CD14-positive monocyte (primary cell): ENCODE measurements at regions not wholly inside any gene's neighbourhood (a gene's known extent, or its start where the extent isn't known, plus 50 kb on each side); places are given as distances from the start of the nearest gene placed in this dataset.

Experiments
- DNase-seq, 3 donors: peaks; one replicate each; pipeline ENCODE4 v3.0.0-alpha.2; 2011 to 2022
- H2AFZ ChIP-seq: 2 replicates; pipeline ENCODE4 v1.6.0; 2012; ENCODE audit warnings: mild to moderate bottlenecking, low read depth, low read length, inconsistent platforms; ENCODE audit not compliant: insufficient read depth, poor library complexity, severe bottlenecking
- H3K27ac ChIP-seq, 2 donors: 1 replicate in 1 of 2; 2 replicates in 1 of 2; pipeline ENCODE4 v1.5.1; 2012 to 2013; ENCODE audit warnings: low read length in 2 of 2, control low read depth in 1 of 2, inconsistent platforms in 1 of 2, low read depth in 1 of 2, mild to moderate bottlenecking in 1 of 2
- H3K27me3 ChIP-seq, 2 donors: one replicate each; pipeline versions ENCODE4 v1.6.0 to v1.6.1; 2011 to 2013; ENCODE audit warnings: low read length in 2 of 2; ENCODE audit not compliant: control insufficient read depth in 2 of 2, insufficient read depth in 2 of 2
- H3K36me3 ChIP-seq, 2 donors: replicated peaks in 1 of 2; 1 replicate in 1 of 2; 2 replicates in 1 of 2; pipeline versions ENCODE4 v1.5.1 to v1.6.1; 2012 to 2013; ENCODE audit warnings: low read length in 2 of 2, control low read depth in 1 of 2, inconsistent platforms in 1 of 2, mild to moderate bottlenecking in 1 of 2; ENCODE audit not compliant: insufficient read depth in 2 of 2, control insufficient read depth in 1 of 2
- H3K4me1 ChIP-seq, 2 donors: 1 replicate in 1 of 2; 2 replicates in 1 of 2; pipeline versions ENCODE4 v1.5.1 to v1.6.1; 2012 to 2013; ENCODE audit warnings: low read length in 2 of 2, control low read depth in 1 of 2, inconsistent platforms in 1 of 2, mild to moderate bottlenecking in 1 of 2, moderate library complexity in 1 of 2; ENCODE audit not compliant: insufficient read depth in 2 of 2, control insufficient read depth in 1 of 2
- H3K4me2 ChIP-seq: replicated peaks from 2 replicates; pipeline ENCODE3; 2012; ENCODE audit warnings: low read length, moderate library complexity, mild to moderate bottlenecking; ENCODE audit not compliant: poor library complexity, severe bottlenecking; ENCODE audit errors: extremely low read depth
- H3K4me3 ChIP-seq, 3 experiments: fragments of 200-600 bp in 1 of 3; sonication (generic) in 1 of 3; replicated peaks in 1 of 3; 1 replicate in 2 of 3; 2 replicates in 1 of 3; pipeline ENCODE4 v1.5.1; 2011 to 2013; ENCODE audit warnings: low read length in 3 of 3, mild to moderate bottlenecking in 3 of 3, control low read depth in 2 of 3, low read depth in 2 of 3, inconsistent platforms in 1 of 3, moderate library complexity in 1 of 3
- H3K79me2 ChIP-seq: 2 replicates; pipeline ENCODE4 v1.6.0; 2012; ENCODE audit warnings: mild to moderate bottlenecking, control low read depth, inconsistent platforms, low read length, moderate library complexity; ENCODE audit not compliant: insufficient read depth
- H3K9ac ChIP-seq: 2 replicates; pipeline ENCODE4 v1.6.0; 2017; ENCODE audit warnings: low read length, mild to moderate bottlenecking; ENCODE audit not compliant: insufficient read depth, poor library complexity, severe bottlenecking
- H3K9me3 ChIP-seq, 2 donors: replicated peaks in 1 of 2; 1 replicate in 1 of 2; 2 replicates in 1 of 2; pipeline versions ENCODE4 v1.5.1 to v1.6.1; 2012 to 2013; ENCODE audit warnings: low read length in 2 of 2, control low read depth in 1 of 2; ENCODE audit not compliant: control insufficient read depth in 1 of 2, insufficient read depth in 1 of 2
- H4K20me1 ChIP-seq: 2 replicates; pipeline ENCODE4 v1.6.0; 2012; ENCODE audit warnings: mild to moderate bottlenecking, low read length, control low read depth, moderate library complexity; ENCODE audit not compliant: insufficient read depth
- H3K27ac Mint-ChIP-seq, 7 donors: one replicate each; pipeline ENCODE4 v1.8.0; 2020; ENCODE audit warnings: mild to moderate bottlenecking in 7 of 7, mixed read lengths in 7 of 7, moderate library complexity in 6 of 7, inconsistent platforms in 2 of 7
- H3K27me3 Mint-ChIP-seq, 3 donors: one replicate each; pipeline ENCODE4 v1.8.0; 2021 to 2022; ENCODE audit warnings: low read depth in 3 of 3, mild to moderate bottlenecking in 3 of 3, mixed read lengths in 3 of 3, moderate library complexity in 3 of 3, inconsistent platforms in 1 of 3
- H3K36me3 Mint-ChIP-seq, 2 donors: one replicate each; pipeline ENCODE4 v1.8.0; 2020; ENCODE audit warnings: mixed read lengths in 2 of 2, inconsistent platforms in 1 of 2, mild to moderate bottlenecking in 1 of 2
- H3K4me1 Mint-ChIP-seq: one replicate; pipeline ENCODE4 v1.8.0; 2020; ENCODE audit warnings: mild to moderate bottlenecking, mixed read lengths
- H3K4me3 Mint-ChIP-seq, 2 donors: one replicate each; pipeline ENCODE4 v1.8.0; 2020; ENCODE audit warnings: mild to moderate bottlenecking in 2 of 2, mixed read lengths in 2 of 2, moderate library complexity in 1 of 2
- H3K9me3 Mint-ChIP-seq, 7 donors: one replicate each; pipeline ENCODE4 v1.8.0; 2020 to 2022; ENCODE audit warnings: mixed read lengths in 7 of 7, mild to moderate bottlenecking in 6 of 7, moderate library complexity in 6 of 7, inconsistent platforms in 2 of 7
- WGBS: methylation state at CpG from one replicate; pipeline ENCODE4 v1.1.5; 2013; ENCODE audit warnings: missing lambda C conversion rate; ENCODE audit not compliant: insufficient coverage; 5-methylcytosine and 5-hydroxymethylcytosine counted together
- intact Hi-C, 2 donors: fragments of 100-400 bp; cut with micrococcal nuclease; formaldehyde crosslinking; loops; one replicate each; pipeline versions ENCODE4 v1.15.0 to v1.15.1; 2023
- TF ChIP-seq, protein P1 (sequence below): fragments of 200-600 bp; IDR thresholded peaks from one replicate; pipeline ENCODE4 v1.8.0; 2022; ENCODE audit warnings: antibody characterized with exemption, mild to moderate bottlenecking

DNA sequence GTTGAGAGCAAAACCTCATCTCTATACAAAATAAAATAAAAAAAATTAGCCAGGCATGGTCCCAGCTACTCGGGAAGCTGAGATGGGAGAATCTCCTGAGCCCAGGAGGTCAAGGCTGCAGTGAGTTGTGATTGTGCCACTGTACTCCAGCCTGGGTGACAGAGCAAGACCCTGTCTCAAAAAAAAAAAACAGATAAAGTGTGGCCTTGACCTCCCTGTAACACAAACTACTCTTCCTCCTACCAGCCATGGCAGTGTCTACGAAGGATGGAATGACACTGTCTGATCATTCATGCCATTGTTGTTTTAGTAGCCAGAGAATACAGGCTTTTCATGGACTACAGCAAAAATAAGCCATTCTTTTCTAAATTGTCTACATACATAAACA is 117.1 kb upstream of the IQSEC1 start:
- Histone ChIP-seq H3K9ac (no peak overlapping the region), H4K20me1 (no peaks in the 10 kb centered on the region), H2AFZ (no peak overlapping the region), H3K27ac (peak overlapping the region in 1 of 2 donors; percentile 82), H3K79me2 (no peaks in the 10 kb centered on the region), H3K36me3 (no peaks in the 10 kb centered on the region), H3K4me3 (no peak overlapping the region), H3K9me3 (peaks cover 7 to 41% of the 10 kb centered on the region in 2 donors), H3K27me3 (no peaks in the 10 kb centered on the region), H3K4me1 (peaks cover 18 to 25% of the 10 kb centered on the region in 2 donors), H3K4me2 (peak overlapping the region; percentile 30)
- peaks cover 6 to 13% (median 11%) of the 10 kb centered on the region in 3 donors for H3K27me3 Mint-ChIP-seq
- intact Hi-C loops = no loop called here
- peaks cover 39% of the 10 kb centered on the region for H3K4me1 Mint-ChIP-seq
- peak overlapping the region in 1 of 2 donors; percentile 68 for H3K4me3 Mint-ChIP-seq
- DNase-seq = no peak
- H3K9me3 Mint-ChIP-seq = peaks cover 14 to 26% (median 23%) of the 10 kb centered on the region in 7 donors
- peak overlapping the region in 6 of 7 donors; percentile 75 to 94 (median 88) for H3K27ac Mint-ChIP-seq
- TF ChIP-seq, protein P1, sequence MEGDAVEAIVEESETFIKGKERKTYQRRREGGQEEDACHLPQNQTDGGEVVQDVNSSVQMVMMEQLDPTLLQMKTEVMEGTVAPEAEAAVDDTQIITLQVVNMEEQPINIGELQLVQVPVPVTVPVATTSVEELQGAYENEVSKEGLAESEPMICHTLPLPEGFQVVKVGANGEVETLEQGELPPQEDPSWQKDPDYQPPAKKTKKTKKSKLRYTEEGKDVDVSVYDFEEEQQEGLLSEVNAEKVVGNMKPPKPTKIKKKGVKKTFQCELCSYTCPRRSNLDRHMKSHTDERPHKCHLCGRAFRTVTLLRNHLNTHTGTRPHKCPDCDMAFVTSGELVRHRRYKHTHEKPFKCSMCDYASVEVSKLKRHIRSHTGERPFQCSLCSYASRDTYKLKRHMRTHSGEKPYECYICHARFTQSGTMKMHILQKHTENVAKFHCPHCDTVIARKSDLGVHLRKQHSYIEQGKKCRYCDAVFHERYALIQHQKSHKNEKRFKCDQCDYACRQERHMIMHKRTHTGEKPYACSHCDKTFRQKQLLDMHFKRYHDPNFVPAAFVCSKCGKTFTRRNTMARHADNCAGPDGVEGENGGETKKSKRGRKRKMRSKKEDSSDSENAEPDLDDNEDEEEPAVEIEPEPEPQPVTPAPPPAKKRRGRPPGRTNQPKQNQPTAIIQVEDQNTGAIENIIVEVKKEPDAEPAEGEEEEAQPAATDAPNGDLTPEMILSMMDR = no peak
- peaks cover 6 to 9% of the 10 kb centered on the region in 2 donors for H3K36me3 Mint-ChIP-seq
- no CpG with 5 or more reads among the region's 2 CpGs for WGBS

DNA sequence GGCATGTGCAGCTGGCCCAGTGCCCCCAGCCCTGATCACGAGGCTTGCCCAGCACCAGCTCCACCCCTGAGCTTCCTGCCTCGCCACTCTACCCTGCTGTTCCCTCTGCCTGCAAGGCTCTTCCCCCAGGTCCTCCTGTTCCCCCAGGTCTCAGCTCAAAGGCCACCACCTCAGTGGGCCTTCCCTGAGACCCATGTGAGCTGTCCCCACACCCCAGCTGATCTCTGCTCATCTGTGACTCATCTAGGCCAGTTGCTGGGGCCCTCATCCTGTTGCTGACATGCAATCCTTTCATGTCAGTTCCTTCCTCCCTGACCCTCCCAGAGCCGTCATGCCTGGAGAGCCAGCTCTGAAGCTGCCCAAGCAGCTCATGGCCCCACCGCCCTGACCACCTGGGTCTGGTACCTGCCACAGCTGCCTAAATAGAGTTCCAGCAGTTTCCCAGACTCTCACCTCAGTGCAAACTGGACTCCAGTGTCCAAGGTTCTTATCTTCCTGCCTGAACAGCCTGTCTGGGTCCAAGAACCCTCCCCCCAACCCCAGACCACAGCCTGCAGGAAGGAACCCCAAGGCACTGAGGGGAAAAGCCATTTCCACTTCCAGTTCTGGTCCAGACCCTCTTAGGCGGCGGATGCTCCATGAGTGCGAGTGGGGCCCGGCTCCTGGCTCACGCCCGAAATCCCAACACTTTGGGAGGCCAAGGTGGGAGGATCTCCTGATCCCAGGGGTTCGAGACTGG is 116.6 kb upstream of the IQSEC1 start:
- Histone ChIP-seq H3K4me1 (peaks cover 18 to 25% of the 10 kb centered on the region in 2 donors), H3K4me2 (peak overlapping the region; percentile 30), H3K27ac (peak overlapping the region; percentile 30 to 82), H3K27me3 (no peaks in the 10 kb centered on the region), H3K4me3 (peak overlapping the region in 1 of 3 experiments; percentile 50), H4K20me1 (no peaks in the 10 kb centered on the region), H3K9me3 (peaks cover 7 to 41% of the 10 kb centered on the region in 2 donors), H3K36me3 (no peaks in the 10 kb centered on the region), H2AFZ (peak overlapping the region; percentile 52), H3K9ac (no peak overlapping the region), H3K79me2 (no peaks in the 10 kb centered on the region)
- peak; percentile 79 to 89 (median 83) for DNase-seq
- peak overlapping the region; percentile 75 to 94 (median 89) for H3K27ac Mint-ChIP-seq
- H3K36me3 Mint-ChIP-seq = peaks cover 6 to 9% of the 10 kb centered on the region in 2 donors
- intact Hi-C loops = no loop called here
- H3K9me3 Mint-ChIP-seq = peaks cover 14 to 27% (median 24%) of the 10 kb centered on the region in 7 donors
- H3K4me1 Mint-ChIP-seq = peaks cover 39% of the 10 kb centered on the region
- WGBS = 13% methylated on average over 4 of the region's 11 CpGs
- peak overlapping the region; percentile 53 to 68 for H3K4me3 Mint-ChIP-seq
- peaks cover 6 to 11% (median 10%) of the 10 kb centered on the region in 3 donors for H3K27me3 Mint-ChIP-seq
- TF ChIP-seq, protein P1 = no peak
